ENCODE measurements at regions not wholly inside any gene's neighbourhood (a gene's known extent, or its start where the extent isn't known, plus 50 kb on each side); places are given as distances from the start of the nearest gene placed in this dataset.

GRCh38 chr3:110470310-110470709 is 601.3 kb upstream of the NECTIN3 start:
- Histone ChIP-seq H3K27me3 (ENCODE audit: control insufficient read depth in 4 of 4, insufficient read depth in 4 of 4, low read length in 3 of 4) (no peaks in the 10 kb centered on the region), H3K9ac (ENCODE audit: low read depth in 1 of 2, low read length in 2 of 2) (no peak overlapping the region), H3K4me1 (ENCODE audit: control insufficient read depth in 4 of 4, insufficient read depth in 4 of 4, low read length in 3 of 4) (no peaks in the 10 kb centered on the region), H3K36me3 (ENCODE audit: control insufficient read depth in 4 of 4, insufficient read depth in 3 of 4, low read depth in 1 of 4, low read length in 3 of 4) (no peaks in the 10 kb centered on the region), H3K9me3 (ENCODE audit: control insufficient read depth in 4 of 4, low read length in 3 of 4) (no peaks in the 10 kb centered on the region), H3K4me3 (ENCODE audit: low read depth in 1 of 3, low read length in 3 of 3) (no peak overlapping the region), H3K27ac (ENCODE audit: low read depth in 1 of 2, low read length in 2 of 2) (no peak overlapping the region)
- WGBS: 65% methylated on average over 3 of the region's 3 CpGs
- DNase-seq (ENCODE audit: low spot score): no peak
- TF ChIP-seq CTCF (IDR thresholded peaks at IDR 0.05; ENCODE audit: low read depth, low read length, missing input control) (no peak), FOXA2 (IDR thresholded peaks at IDR 0.05) (no peak), RXRA (IDR thresholded peaks at IDR 0.05) (no peak), HNF4A (conservative IDR thresholded peaks at IDR 0.05) (no peak), FOXA1 (IDR thresholded peaks at IDR 0.05) (no peak)

GRCh38 chr3:110473405-110473804 is 598.2 kb upstream of the NECTIN3 start:
- H3K9ac ChIP-seq (ENCODE audit: low read depth in 1 of 2, low read length in 2 of 2): no peak overlapping the region
- no peak for DNase-seq (ENCODE audit: low spot score)
- H3K36me3 ChIP-seq (ENCODE audit: control insufficient read depth in 4 of 4, insufficient read depth in 3 of 4, low read depth in 1 of 4, low read length in 3 of 4): no peaks in the 10 kb centered on the region
- no peaks in the 10 kb centered on the region for H3K4me1 ChIP-seq (ENCODE audit: control insufficient read depth in 4 of 4, insufficient read depth in 4 of 4, low read length in 3 of 4)
- 73% methylated on average over 4 of the region's 4 CpGs for WGBS
- H3K9me3 ChIP-seq (ENCODE audit: control insufficient read depth in 4 of 4, low read length in 3 of 4): no peaks in the 10 kb centered on the region
- no peak for TF ChIP-seq RXRA (IDR thresholded peaks at IDR 0.05)
- TF ChIP-seq GABPA (IDR thresholded peaks at IDR 0.05 in 1 of 2, conservative IDR thresholded peaks at IDR 0.05 in 1 of 2): no peak
- TF ChIP-seq JUND (IDR thresholded peaks at IDR 0.05): no peak
- TF ChIP-seq CTCF (IDR thresholded peaks at IDR 0.05; ENCODE audit: low read depth, low read length, missing input control): no peak
- TF ChIP-seq REST (IDR thresholded peaks at IDR 0.05): no peak
- no peak for TF ChIP-seq TAF1 (conservative IDR thresholded peaks at IDR 0.05)
- TF ChIP-seq, protein P1, sequence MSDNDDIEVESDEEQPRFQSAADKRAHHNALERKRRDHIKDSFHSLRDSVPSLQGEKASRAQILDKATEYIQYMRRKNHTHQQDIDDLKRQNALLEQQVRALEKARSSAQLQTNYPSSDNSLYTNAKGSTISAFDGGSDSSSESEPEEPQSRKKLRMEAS (IDR thresholded peaks at IDR 0.05): no peak
- no peak for TF ChIP-seq FOXA1 (IDR thresholded peaks at IDR 0.05)
- TF ChIP-seq SP1 (IDR thresholded peaks at IDR 0.05): no peak
- TF ChIP-seq YY1 (IDR thresholded peaks at IDR 0.05): no peak
- H3K27ac ChIP-seq (ENCODE audit: low read depth in 1 of 2, low read length in 2 of 2): no peak overlapping the region
- H3K27me3 ChIP-seq (ENCODE audit: control insufficient read depth in 4 of 4, insufficient read depth in 4 of 4, low read length in 3 of 4): no peaks in the 10 kb centered on the region
- no peak overlapping the region for H3K4me3 ChIP-seq (ENCODE audit: low read depth in 1 of 3, low read length in 3 of 3)
